Adrenal gland (tissue), 9 donors: ENCODE measurements at regions not wholly inside any gene's neighbourhood (a gene's known extent, or its start where the extent isn't known, plus 50 kb on each side); places are given as distances from the start of the nearest gene placed in this dataset.

Experiments
- DNase-seq, 7 donors: peaks; one replicate each; pipeline ENCODE4 v3.0.0-alpha.2; 2019 to 2020
- H3K27ac ChIP-seq, 5 donors: fragments of 200-600 bp; sonication (generic) in 4 of 5; 1 replicate in 3 of 5; 2 replicates in 2 of 5; pipeline versions ENCODE4 v1.5.1 to v1.8.0; 2016 to 2020; ENCODE audit warnings: mild to moderate bottlenecking in 1 of 5
- H3K27me3 ChIP-seq: fragments of 200-600 bp; 2 replicates; pipeline ENCODE4 v1.8.0; 2021
- H3K36me3 ChIP-seq, 2 donors: fragments of 200-600 bp; replicated peaks in 1 of 2; 1 replicate in 1 of 2; 2 replicates in 1 of 2; pipeline versions ENCODE4 v1.5.1 to v1.8.0; 2018 to 2022
- H3K4me1 ChIP-seq, 2 donors: fragments of 200-600 bp; replicated peaks in 1 of 2; 1 replicate in 1 of 2; 2 replicates in 1 of 2; pipeline versions ENCODE4 v1.5.1 to v1.8.0; 2018 to 2021
- H3K4me3 ChIP-seq, 4 donors: fragments of 200-600 bp; sonication (generic) in 3 of 4; one replicate each; pipeline ENCODE4 v1.5.1; 2016 to 2018
- H3K9me3 ChIP-seq, 3 donors: fragments of 200-600 bp; sonication (generic) in 1 of 3; replicated peaks in 1 of 3; 1 replicate in 2 of 3; 2 replicates in 1 of 3; pipeline versions ENCODE4 v1.5.1 to v1.8.0; 2016 to 2021
- CTCF ChIP-seq, 6 experiments: fragments of 450-650 bp in 4 of 6; fragments of 200-600 bp in 2 of 6; sonication (generic) in 1 of 6; IDR thresholded peaks; 1 replicate in 5 of 6; 2 replicates in 1 of 6; pipeline versions ENCODE4 v1.5.1 to v1.8.0; 2016 to 2021; ENCODE audit warnings: antibody characterized with exemption in 6 of 6, mild to moderate bottlenecking in 2 of 6, moderate library complexity in 1 of 6
- POLR2A ChIP-seq, 2 donors: fragments of 450-650 bp; IDR thresholded peaks; one replicate each; pipeline ENCODE4 v1.6.1; 2017; ENCODE audit warnings: antibody characterized with exemption in 2 of 2, mild to moderate bottlenecking in 2 of 2, moderate library complexity in 1 of 2
- WGBS, 4 donors: extraction: QIAGEN DNeasy Blood & Tissue Kit in 2 of 4; methylation state at CpG; one replicate each; pipeline versions ENCODE4 v1.1.5 to v1.1.7; 2013 to 2017; 5-methylcytosine and 5-hydroxymethylcytosine counted together
- intact Hi-C, 2 donors: fragments of 100-400 bp; cut with DNase I; formaldehyde crosslinking; loops; one replicate each; pipeline versions ENCODE4 v1.14.1 to v1.15.0; 2022 to 2023
- donor health status: healthy with polysubstance abuse.
- donor health status: Bipolar disorder and iron deficiency.
- donor health status: DM: yes; HTN: yes; CAD: no.
- donor health status: DM: no; HTN: no; CAD: no.
- donor health status: DM: no; HTN: no; CAD: no.

- intact Hi-C loops = no loop called here
- Histone ChIP-seq H3K27ac (peak overlapping the region in 4 of 5 donors; percentile 19 to 71 (median 48)), H3K9me3 (no peaks in the 10 kb centered on the region), H3K4me3 (no peak overlapping the region), H3K36me3 (no peaks in the 10 kb centered on the region), H3K27me3 (no peaks in the 10 kb centered on the region), H3K4me1 (peaks cover 0 to 39% of the 10 kb centered on the region in 2 donors)
- 46 to 56% (median 51%) methylated on average over 14 to 15 of the region's 15 CpGs for WGBS, 4 donors
- peak in 2 of 7 donors; percentile 29 to 78 for DNase-seq
- TF ChIP-seq POLR2A (IDR thresholded peaks at IDR 0.05) (no peak), CTCF (IDR thresholded peaks at IDR 0.05) (no peak)
These were observed 114.4 kb upstream of the HAAO start for GRCh38 chr2:42906557-42907411.

- Histone ChIP-seq H3K36me3 (no peaks in the 10 kb centered on the region), H3K27ac (peak overlapping the region in 4 of 5 donors; percentile 19 to 71 (median 48)), H3K9me3 (no peaks in the 10 kb centered on the region), H3K4me3 (no peak overlapping the region), H3K27me3 (no peaks in the 10 kb centered on the region), H3K4me1 (peaks cover 0 to 39% of the 10 kb centered on the region in 2 donors)
- intact Hi-C loops = no loop called here
- TF ChIP-seq CTCF (IDR thresholded peaks at IDR 0.05) = no peak
- no peak for TF ChIP-seq POLR2A (IDR thresholded peaks at IDR 0.05)
- WGBS, 4 donors = 50 to 57% (median 52%) methylated on average over 4 of the region's 4 CpGs
- peak in 1 of 7 donors; percentile 49 for DNase-seq
These were observed 113.8 kb upstream of the HAAO start for GRCh38 chr2:42906111-42906556.

GRCh38 chr2:42905341-42906110 is 113.1 kb upstream of the HAAO start:
- TF ChIP-seq POLR2A (IDR thresholded peaks at IDR 0.05) (no peak), CTCF (IDR thresholded peaks at IDR 0.05) (peak in 2 of 6 experiments; percentile 12 to 26)
- intact Hi-C loops = no loop called here
- H3K36me3 ChIP-seq = no peaks in the 10 kb centered on the region
- DNase-seq = peak in 1 of 7 donors; percentile 58
- WGBS, 4 donors = 57 to 70% (median 62%) methylated on average over 12 to 25 of the region's 25 CpGs
- no peaks in the 10 kb centered on the region for H3K27me3 ChIP-seq
- no peak overlapping the region for H3K4me3 ChIP-seq
- no peaks in the 10 kb centered on the region for H3K9me3 ChIP-seq
- peaks cover 0 to 39% of the 10 kb centered on the region in 2 donors for H3K4me1 ChIP-seq
- H3K27ac ChIP-seq = peak overlapping the region in 4 of 5 donors; percentile 19 to 71 (median 48)

- H3K27me3 ChIP-seq = no peaks in the 10 kb centered on the region
- intact Hi-C loops = no loop called here
- H3K4me3 ChIP-seq = no peak overlapping the region
- peaks cover 0 to 39% of the 10 kb centered on the region in 2 donors for H3K4me1 ChIP-seq
- H3K27ac ChIP-seq = peak overlapping the region in 1 of 5 donors; percentile 17
- no peak for TF ChIP-seq CTCF (IDR thresholded peaks at IDR 0.05)
- no peak for TF ChIP-seq POLR2A (IDR thresholded peaks at IDR 0.05)
- no peak for DNase-seq
- WGBS, 4 donors = 91 to 95% (median 94%) methylated on average over 2 to 3 of the region's 3 CpGs
- H3K9me3 ChIP-seq = no peaks in the 10 kb centered on the region
- no peaks in the 10 kb centered on the region for H3K36me3 ChIP-seq
These were observed 112.1 kb upstream of the HAAO start for GRCh38 chr2:42904576-42904876.
